ENCODE measurements at regions not wholly inside any gene's neighbourhood (a gene's known extent, or its start where the extent isn't known, plus 50 kb on each side); places are given as distances from the start of the nearest gene placed in this dataset.

- POLR2A ChIA-PET = no interaction called here
- TF ChIP-seq CTCF (IDR thresholded peaks at IDR 0.05; ENCODE audit: control extremely low read depth, extremely low read depth, low read depth, missing control alignments) = no peak
- CTCF ChIA-PET = interaction anchor here (1.7 kb wide), 1 partner anchor 34 kb away, joined by 5 read pairs; no protein-coding TSS in a partner anchor
Measured at GRCh38 chr4:171025343-171025742, 787.9 kb upstream of the GALNTL6 start.

GRCh38 chr4:171024720-171025303, 788.4 kb upstream of the GALNTL6 start:
- CTCF ChIA-PET = interaction anchor here (1.7 to 2.1 kb wide), 2 partner anchors 18 to 34 kb away, joined by 4 to 5 read pairs; no protein-coding TSS in a partner anchor

More at GRCh38 chr4:171025343-171025742, 787.9 kb upstream of the GALNTL6 start:
- DNase-seq (ENCODE audit: extremely low spot score) = no peak

GRCh38 chr4:171022824-171023230, 790.4 kb upstream of the GALNTL6 start:
- no peak for TF ChIP-seq CTCF (IDR thresholded peaks at IDR 0.05; ENCODE audit: control extremely low read depth, extremely low read depth, low read depth, missing control alignments)
- no peak for DNase-seq (ENCODE audit: extremely low spot score)
- ChIA-PET POLR2A (no interaction called here), CTCF (interaction anchor here (2.1 kb wide), 1 partner anchor 20 kb away, joined by 4 read pairs; no protein-coding TSS in a partner anchor)

More at GRCh38 chr4:171024720-171025303, 788.4 kb upstream of the GALNTL6 start:
- POLR2A ChIA-PET = no interaction called here
- no peak for TF ChIP-seq CTCF (IDR thresholded peaks at IDR 0.05; ENCODE audit: control extremely low read depth, extremely low read depth, low read depth, missing control alignments)
- DNase-seq (ENCODE audit: extremely low spot score) = no peak

GRCh38 chr4:171017593-171017992, 795.6 kb upstream of the GALNTL6 start:
- ChIA-PET CTCF (no interaction called here), POLR2A (no interaction called here)
- no peak for TF ChIP-seq CTCF (IDR thresholded peaks at IDR 0.05; ENCODE audit: control extremely low read depth, extremely low read depth, low read depth, missing control alignments)
- DNase-seq (ENCODE audit: extremely low spot score) = no peak

- ChIA-PET CTCF (no interaction called here), POLR2A (no interaction called here)
- DNase-seq (ENCODE audit: extremely low spot score) = no peak
- no peak for TF ChIP-seq CTCF (IDR thresholded peaks at IDR 0.05; ENCODE audit: control extremely low read depth, extremely low read depth, low read depth, missing control alignments)
Measured at GRCh38 chr4:171016145-171016544, 797.1 kb upstream of the GALNTL6 start.

- POLR2A ChIA-PET = no interaction called here
- TF ChIP-seq CTCF (IDR thresholded peaks at IDR 0.05; ENCODE audit: control extremely low read depth, extremely low read depth, low read depth, missing control alignments) = no peak
- DNase-seq (ENCODE audit: extremely low spot score) = no peak
- CTCF ChIA-PET = no interaction called here
Measured at GRCh38 chr4:171015441-171015840, 797.8 kb upstream of the GALNTL6 start.

All from GM10248 (cell line).